ENCODE measurements at regions not wholly inside any gene's neighbourhood (a gene's known extent, or its start where the extent isn't known, plus 50 kb on each side); places are given as distances from the start of the nearest gene placed in this dataset.

- intact Hi-C loops (cut with DNase I; ENCODE audit: low total_unique reads): no loop called here
- peaks cover 0 to 8% of the 10 kb centered on the region in 2 donors for H3K27me3 ChIP-seq
- H3K4me3 ChIP-seq: no peak overlapping the region
- no peak for TF ChIP-seq CTCF (IDR thresholded peaks at IDR 0.05)
- no peak for TF ChIP-seq POLR2A (IDR thresholded peaks at IDR 0.05)
- no peak overlapping the region for H3K27ac ChIP-seq
- no peak for DNase-seq
- H3K9me3 ChIP-seq: no peaks in the 10 kb centered on the region
- H3K4me1 ChIP-seq: no peaks in the 10 kb centered on the region
- no peaks in the 10 kb centered on the region for H3K36me3 ChIP-seq
These were observed 112.9 kb upstream of the NKX1-1 start for GRCh38 chr4:1518997-1519700.

- H3K4me3 ChIP-seq: no peak overlapping the region
- no peak overlapping the region for H3K27ac ChIP-seq
- H3K36me3 ChIP-seq: no peaks in the 10 kb centered on the region
- intact Hi-C loops (cut with DNase I; ENCODE audit: low total_unique reads): no loop called here
- peaks cover 0 to 8% of the 10 kb centered on the region in 2 donors for H3K27me3 ChIP-seq
- TF ChIP-seq CTCF (IDR thresholded peaks at IDR 0.05) (no peak), POLR2A (IDR thresholded peaks at IDR 0.05) (no peak)
- no peak for DNase-seq
- no peaks in the 10 kb centered on the region for H3K4me1 ChIP-seq
- H3K9me3 ChIP-seq: no peaks in the 10 kb centered on the region
These were observed 111.6 kb upstream of the NKX1-1 start for GRCh38 chr4:1517592-1518411.

GRCh38 chr4:1516881-1517480, 110.7 kb upstream of the NKX1-1 start:
- Histone ChIP-seq H3K4me1 (no peaks in the 10 kb centered on the region), H3K27ac (no peak overlapping the region), H3K27me3 (peaks cover 0 to 12% of the 10 kb centered on the region in 2 donors), H3K9me3 (no peaks in the 10 kb centered on the region), H3K36me3 (no peaks in the 10 kb centered on the region), H3K4me3 (no peak overlapping the region)
- TF ChIP-seq POLR2A (IDR thresholded peaks at IDR 0.05) (no peak), CTCF (IDR thresholded peaks at IDR 0.05) (no peak)
- intact Hi-C loops (cut with DNase I; ENCODE audit: low total_unique reads): no loop called here
- DNase-seq: no peak

- H3K27me3 ChIP-seq: peaks cover 0 to 12% of the 10 kb centered on the region in 2 donors
- intact Hi-C loops (cut with DNase I; ENCODE audit: low total_unique reads): no loop called here
- H3K27ac ChIP-seq: no peak overlapping the region
- H3K36me3 ChIP-seq: no peaks in the 10 kb centered on the region
- no peaks in the 10 kb centered on the region for H3K9me3 ChIP-seq
- TF ChIP-seq CTCF (IDR thresholded peaks at IDR 0.05) (no peak), POLR2A (IDR thresholded peaks at IDR 0.05) (no peak)
- no peak for DNase-seq
- H3K4me3 ChIP-seq: no peak overlapping the region
- H3K4me1 ChIP-seq: no peaks in the 10 kb centered on the region
These were observed 110.0 kb upstream of the NKX1-1 start for GRCh38 chr4:1516261-1516660.

- intact Hi-C loops (cut with DNase I; ENCODE audit: low total_unique reads): no loop called here
- H3K4me3 ChIP-seq: no peak overlapping the region
- peaks cover 0 to 12% of the 10 kb centered on the region in 2 donors for H3K27me3 ChIP-seq
- DNase-seq: no peak
- H3K36me3 ChIP-seq: no peaks in the 10 kb centered on the region
- H3K27ac ChIP-seq: no peak overlapping the region
- H3K9me3 ChIP-seq: no peaks in the 10 kb centered on the region
- H3K4me1 ChIP-seq: no peaks in the 10 kb centered on the region
- no peak for TF ChIP-seq CTCF (IDR thresholded peaks at IDR 0.05)
- no peak for TF ChIP-seq POLR2A (IDR thresholded peaks at IDR 0.05)
These were observed 109.5 kb upstream of the NKX1-1 start for GRCh38 chr4:1515763-1516162.

Measured in uterus (tissue), 3 donors.